ENCODE measurements at regions not wholly inside any gene's neighbourhood (a gene's known extent, or its start where the extent isn't known, plus 50 kb on each side); places are given as distances from the start of the nearest gene placed in this dataset.

- no peak for TF ChIP-seq ZNF263 (CRISPR knock-in tag; IDR thresholded peaks at IDR 0.05; ENCODE audit: low read depth)
- TF ChIP-seq, protein P1, sequence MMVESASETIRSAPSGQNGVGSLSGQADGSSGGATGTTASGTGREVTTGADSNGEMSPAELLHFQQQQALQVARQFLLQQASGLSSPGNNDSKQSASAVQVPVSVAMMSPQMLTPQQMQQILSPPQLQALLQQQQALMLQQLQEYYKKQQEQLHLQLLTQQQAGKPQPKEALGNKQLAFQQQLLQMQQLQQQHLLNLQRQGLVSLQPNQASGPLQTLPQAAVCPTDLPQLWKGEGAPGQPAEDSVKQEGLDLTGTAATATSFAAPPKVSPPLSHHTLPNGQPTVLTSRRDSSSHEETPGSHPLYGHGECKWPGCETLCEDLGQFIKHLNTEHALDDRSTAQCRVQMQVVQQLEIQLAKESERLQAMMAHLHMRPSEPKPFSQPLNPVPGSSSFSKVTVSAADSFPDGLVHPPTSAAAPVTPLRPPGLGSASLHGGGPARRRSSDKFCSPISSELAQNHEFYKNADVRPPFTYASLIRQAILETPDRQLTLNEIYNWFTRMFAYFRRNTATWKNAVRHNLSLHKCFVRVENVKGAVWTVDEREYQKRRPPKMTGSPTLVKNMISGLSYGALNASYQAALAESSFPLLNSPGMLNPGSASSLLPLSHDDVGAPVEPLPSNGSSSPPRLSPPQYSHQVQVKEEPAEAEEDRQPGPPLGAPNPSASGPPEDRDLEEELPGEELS (CRISPR knock-in tag; IDR thresholded peaks at IDR 0.05), result no peak
Observed at GRCh38 chr3:168459226-168459784, 363.6 kb upstream of the GOLIM4 start.
